ENCODE measurements at regions not wholly inside any gene's neighbourhood (a gene's known extent, or its start where the extent isn't known, plus 50 kb on each side); places are given as distances from the start of the nearest gene placed in this dataset.

GRCh38 chr10:89887406-89887805 is 186.0 kb downstream of the KIF20B start:
- DNase-seq (ENCODE audit: low spot score), result no peak

GRCh38 chr10:89887830-89888229 is 186.4 kb downstream of the KIF20B start:
- no peak for DNase-seq (ENCODE audit: low spot score)

GRCh38 chr10:89888321-89889070 is 187.1 kb downstream of the KIF20B start:
- no peak for DNase-seq (ENCODE audit: low spot score)

- no peak for DNase-seq (ENCODE audit: low spot score)
These were observed 188.2 kb downstream of the KIF20B start for GRCh38 chr10:89889606-89890005.

- no peak for DNase-seq (ENCODE audit: low spot score)
These were observed 189.7 kb downstream of the KIF20B start for GRCh38 chr10:89891006-89891535.

- no peak for DNase-seq (ENCODE audit: low spot score)
These were observed 192.7 kb downstream of the KIF20B start for GRCh38 chr10:89894051-89894450.

- no peak for DNase-seq (ENCODE audit: low spot score)
These were observed 199.2 kb downstream of the KIF20B start for GRCh38 chr10:89900554-89900953.

GRCh38 chr10:89901895-89902294 is 200.5 kb downstream of the KIF20B start:
- DNase-seq (ENCODE audit: low spot score), result no peak

- DNase-seq (ENCODE audit: low spot score), result peak; percentile 39
These were observed 203.4 kb downstream of the KIF20B start for GRCh38 chr10:89904755-89905154.

- no peak for DNase-seq (ENCODE audit: low spot score)
These were observed 208.4 kb downstream of the KIF20B start for GRCh38 chr10:89909752-89910151.

- peak; percentile 19 for DNase-seq (ENCODE audit: low spot score)
These were observed 213.6 kb downstream of the KIF20B start for GRCh38 chr10:89915021-89915420.

- no peak for DNase-seq (ENCODE audit: low spot score)
These were observed 214.6 kb downstream of the KIF20B start for GRCh38 chr10:89915968-89916367.

GRCh38 chr10:89916468-89917215 is 215.3 kb downstream of the KIF20B start:
- peak; percentile 45 for DNase-seq (ENCODE audit: low spot score)

GRCh38 chr10:89921403-89921802 is 220.0 kb downstream of the KIF20B start:
- peak; percentile 36 for DNase-seq (ENCODE audit: low spot score)

GRCh38 chr10:89923661-89924060 is 222.3 kb downstream of the KIF20B start:
- no peak for DNase-seq (ENCODE audit: low spot score)

GRCh38 chr10:89924261-89924660 is 222.9 kb downstream of the KIF20B start:
- DNase-seq (ENCODE audit: low spot score), result no peak

GRCh38 chr10:89926736-89927135 is 225.3 kb downstream of the KIF20B start:
- DNase-seq (ENCODE audit: low spot score), result no peak

- DNase-seq (ENCODE audit: low spot score), result no peak
These were observed 228.1 kb downstream of the KIF20B start for GRCh38 chr10:89929282-89930026.

GRCh38 chr10:89937494-89937893 is 236.1 kb downstream of the KIF20B start:
- no peak for DNase-seq (ENCODE audit: low spot score)

GRCh38 chr10:89940076-89940475 is 238.7 kb downstream of the KIF20B start:
- DNase-seq (ENCODE audit: low spot score), result no peak

GRCh38 chr10:89942217-89942616 is 240.8 kb downstream of the KIF20B start:
- DNase-seq (ENCODE audit: low spot score), result no peak

- DNase-seq (ENCODE audit: low spot score), result no peak
These were observed 242.7 kb downstream of the KIF20B start for GRCh38 chr10:89944138-89944537.

Measured in A172 (cell line).